ENCODE measurements at regions not wholly inside any gene's neighbourhood (a gene's known extent, or its start where the extent isn't known, plus 50 kb on each side); places are given as distances from the start of the nearest gene placed in this dataset.

DNA sequence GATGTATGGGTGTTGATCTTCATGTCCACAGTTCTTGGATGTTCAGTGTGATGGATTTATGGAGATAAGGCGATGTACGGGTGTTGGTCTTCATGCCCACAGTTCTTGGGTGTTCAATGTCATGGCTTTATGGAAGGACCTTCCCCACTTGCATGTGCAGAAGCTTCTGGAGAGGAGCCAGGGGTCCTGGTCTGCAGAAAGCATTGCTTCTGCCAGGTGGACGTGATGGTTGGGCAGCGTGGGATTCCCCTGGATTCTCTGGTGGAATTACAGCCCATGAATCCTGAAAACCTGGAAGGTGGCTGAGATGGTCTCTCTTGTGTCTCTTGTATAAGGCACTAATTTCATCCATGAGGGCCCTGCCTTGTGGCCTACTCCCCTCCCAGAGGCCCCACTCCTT is 183.7 kb upstream of the TCERG1L start:
- Histone ChIP-seq H3K9me3 (ENCODE audit: control insufficient read depth, low read depth, low read length) (no peaks in the 10 kb centered on the region), H3K4ac (ENCODE audit: low read depth, low read length) (no peak overlapping the region), H3K4me2 (ENCODE audit: insufficient read depth, insufficient read length, low read length) (no peak overlapping the region), H3T11ph (ENCODE audit: low read length) (no peak overlapping the region), H3K27ac (ENCODE audit: insufficient read length, low read depth, low read length) (no peak overlapping the region), H2AFZ (ENCODE audit: low read length) (no peak overlapping the region), H2BK120ac (ENCODE audit: low read depth, low read length, poor library complexity, severe bottlenecking) (no peak overlapping the region), H2BK15ac (ENCODE audit: low read depth, low read length) (no peak overlapping the region), H3K79me2 (ENCODE audit: insufficient read depth, low read length) (no peaks in the 10 kb centered on the region), H3K4me1 (ENCODE audit: insufficient read depth, low read length) (no peaks in the 10 kb centered on the region), H4K8ac (replicated peaks; ENCODE audit: insufficient read length, low read depth, low read length) (no peak overlapping the region), H4K20me1 (ENCODE audit: control insufficient read depth, insufficient read depth, insufficient read length) (no peaks in the 10 kb centered on the region), H2BK12ac (ENCODE audit: insufficient read length, low read depth, low read length) (no peak overlapping the region), H3K27me3 (ENCODE audit: insufficient read depth, low read length) (no peaks in the 10 kb centered on the region), H3K23me2 (ENCODE audit: insufficient read length, low read depth, low read length, poor library complexity, severe bottlenecking) (no peaks in the 10 kb centered on the region), H4K5ac (ENCODE audit: insufficient read length, low read depth, low read length) (no peak overlapping the region), H2BK5ac (ENCODE audit: insufficient read length, low read length) (no peak overlapping the region), H3K23ac (ENCODE audit: insufficient read length, low read depth, low read length) (no peak overlapping the region), H2BK20ac (ENCODE audit: low read depth, low read length, poor library complexity, severe bottlenecking) (no peak overlapping the region), H4K91ac (ENCODE audit: insufficient read length, low read depth, low read length) (no peak overlapping the region), H3K79me1 (ENCODE audit: insufficient read depth, low read depth, low read length, poor library complexity, severe bottlenecking) (no peaks in the 10 kb centered on the region), H3K18ac (ENCODE audit: insufficient read length, low read depth, low read length) (no peak overlapping the region), H3K56ac (ENCODE audit: insufficient read length, low read depth, low read length) (no peak overlapping the region), H3K9ac (ENCODE audit: extremely low read depth, insufficient read length, low read length) (no peak overlapping the region), H3K14ac (ENCODE audit: insufficient read depth, low read length) (no peak overlapping the region), H2AK5ac (ENCODE audit: insufficient read length, low read length) (no peak overlapping the region)
- Mint-ChIP-seq H3K4me3 (no peak overlapping the region), H3K36me3 (ENCODE audit: insufficient read depth in 1 of 3, low read depth in 3 of 3) (no peaks in the 10 kb centered on the region; a peak in 2 of 7 replicates), H3K27ac (no peak overlapping the region), H3K27me3 (ENCODE audit: low read depth) (peaks cover 1% of the 10 kb centered on the region; the same call in 1 of the 2 replicates), H3K4me1 (no peaks in the 10 kb centered on the region), H3K9me3 (no peaks in the 10 kb centered on the region)
- TF ChIP-seq, protein P1, sequence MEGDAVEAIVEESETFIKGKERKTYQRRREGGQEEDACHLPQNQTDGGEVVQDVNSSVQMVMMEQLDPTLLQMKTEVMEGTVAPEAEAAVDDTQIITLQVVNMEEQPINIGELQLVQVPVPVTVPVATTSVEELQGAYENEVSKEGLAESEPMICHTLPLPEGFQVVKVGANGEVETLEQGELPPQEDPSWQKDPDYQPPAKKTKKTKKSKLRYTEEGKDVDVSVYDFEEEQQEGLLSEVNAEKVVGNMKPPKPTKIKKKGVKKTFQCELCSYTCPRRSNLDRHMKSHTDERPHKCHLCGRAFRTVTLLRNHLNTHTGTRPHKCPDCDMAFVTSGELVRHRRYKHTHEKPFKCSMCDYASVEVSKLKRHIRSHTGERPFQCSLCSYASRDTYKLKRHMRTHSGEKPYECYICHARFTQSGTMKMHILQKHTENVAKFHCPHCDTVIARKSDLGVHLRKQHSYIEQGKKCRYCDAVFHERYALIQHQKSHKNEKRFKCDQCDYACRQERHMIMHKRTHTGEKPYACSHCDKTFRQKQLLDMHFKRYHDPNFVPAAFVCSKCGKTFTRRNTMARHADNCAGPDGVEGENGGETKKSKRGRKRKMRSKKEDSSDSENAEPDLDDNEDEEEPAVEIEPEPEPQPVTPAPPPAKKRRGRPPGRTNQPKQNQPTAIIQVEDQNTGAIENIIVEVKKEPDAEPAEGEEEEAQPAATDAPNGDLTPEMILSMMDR (conservative IDR thresholded peaks at IDR 0.05), result no peak
- DNase-seq, result no peak
- no CpG with 5 or more reads among the region's 4 CpGs for WGBS (ENCODE audit: extremely low coverage, insufficient read length, low lambda C conversion rate)
